SK-N-SH treated with all-trans-retinoic acid at 6 μM for 48 hours (cell line): ENCODE measurements at regions not wholly inside any gene's neighbourhood (a gene's known extent, or its start where the extent isn't known, plus 50 kb on each side); places are given as distances from the start of the nearest gene placed in this dataset.

Experiments
- ATAC-seq: fragments of 200-7000 bp; cut with Tn5 transposase; 3 replicates; pipeline ENCODE4 v1.9.1; 2020; ENCODE audit warnings: mild to moderate bottlenecking, moderate library complexity
- ARNTL ChIP-seq: fragments of 450-650 bp; formaldehyde crosslinking; IDR thresholded peaks from 2 replicates; pipeline ENCODE4 v1.5.0; 2020; ENCODE audit warnings: low read depth, mild to moderate bottlenecking, moderate library complexity, borderline replicate concordance
- BACH2 ChIP-seq: fragments of 250-450 bp; sonication (Bioruptor Pico); IDR thresholded peaks from 2 replicates; pipeline ENCODE4 v1.9.0; 2021; ENCODE audit warnings: mild to moderate bottlenecking, borderline replicate concordance
- CSDC2 ChIP-seq: fragments of 250-450 bp; sonication (Bioruptor Pico); IDR thresholded peaks from 2 replicates; pipeline ENCODE4 v1.5.0; 2020; ENCODE audit warnings: mild to moderate bottlenecking, moderate library complexity
- ESRRG ChIP-seq: fragments of 250-450 bp; sonication (Bioruptor Pico); IDR thresholded peaks from 2 replicates; pipeline ENCODE4 v1.6.1; 2021; ENCODE audit warnings: mild to moderate bottlenecking
- GLIS3 ChIP-seq: fragments of 250-450 bp; sonication (Bioruptor Pico); IDR thresholded peaks from 2 replicates; pipeline ENCODE4 v1.5.0; 2020; ENCODE audit warnings: mild to moderate bottlenecking, moderate library complexity
- OSR1 ChIP-seq: fragments of 250-450 bp; sonication (Bioruptor Pico); IDR thresholded peaks from 2 replicates; pipeline ENCODE4 v1.8.0; 2022; ENCODE audit warnings: moderate library complexity, mild to moderate bottlenecking, inconsistent platforms
- RARB ChIP-seq: fragments of 250-450 bp; sonication (Bioruptor Pico); IDR thresholded peaks from 2 replicates; pipeline ENCODE4 v1.8.0; 2021; ENCODE audit warnings: mild to moderate bottlenecking, moderate library complexity
- SNAI2 ChIP-seq: fragments of 250-450 bp; sonication (Bioruptor Pico); IDR thresholded peaks from 2 replicates; pipeline ENCODE4 v1.5.0; 2020; ENCODE audit warnings: mild to moderate bottlenecking, moderate library complexity
- TCF4 ChIP-seq: fragments of 250-450 bp; sonication (Bioruptor Pico); IDR thresholded peaks from 2 replicates; pipeline ENCODE4 v1.8.0; 2021; ENCODE audit warnings: mild to moderate bottlenecking, moderate library complexity, borderline replicate concordance
- TOX ChIP-seq: fragments of 250-450 bp; sonication (Bioruptor Pico); IDR thresholded peaks from 2 replicates; pipeline ENCODE4 v1.8.0; 2021; ENCODE audit warnings: mild to moderate bottlenecking, moderate library complexity, borderline replicate concordance
- ZC3H10 ChIP-seq: fragments of 250-450 bp; sonication (Bioruptor Pico); IDR thresholded peaks from 2 replicates; pipeline ENCODE4 v1.5.1; 2021; ENCODE audit warnings: mild to moderate bottlenecking, moderate library complexity
- ZFP3 ChIP-seq: fragments of 250-450 bp; sonication (Bioruptor Pico); IDR thresholded peaks from 2 replicates; pipeline ENCODE4 v1.5.0; 2020; ENCODE audit warnings: mild to moderate bottlenecking, moderate library complexity
- ZFP30 ChIP-seq: fragments of 450-650 bp; formaldehyde crosslinking; IDR thresholded peaks from 2 replicates; pipeline ENCODE4 v1.5.0; 2022; ENCODE audit warnings: mild to moderate bottlenecking, moderate library complexity
- ZNF565 ChIP-seq: fragments of 450-650 bp; formaldehyde crosslinking; conservative IDR thresholded peaks from 2 replicates; pipeline ENCODE4 v1.5.0; 2020; ENCODE audit warnings: low read depth, mild to moderate bottlenecking, moderate library complexity
- ZNF70 ChIP-seq: fragments of 450-650 bp; formaldehyde crosslinking; IDR thresholded peaks from 2 replicates; pipeline ENCODE4 v1.5.0; 2020; ENCODE audit warnings: mild to moderate bottlenecking, moderate library complexity
- ZNF8 ChIP-seq: fragments of 450-650 bp; formaldehyde crosslinking; IDR thresholded peaks from 2 replicates; pipeline ENCODE4 v1.5.0; 2020; ENCODE audit warnings: mild to moderate bottlenecking, moderate library complexity
- TF ChIP-seq, protein P1 (sequence below): fragments of 250-450 bp; sonication (Bioruptor Pico); IDR thresholded peaks from 2 replicates; pipeline ENCODE4 v1.8.0; 2021; ENCODE audit warnings: low read depth, mild to moderate bottlenecking, moderate library complexity, borderline replicate concordance
- TF ChIP-seq, protein P2 (sequence below): fragments of 250-450 bp; sonication (Bioruptor Pico); IDR thresholded peaks from 2 replicates; pipeline ENCODE4 v1.5.0; 2020; ENCODE audit warnings: mild to moderate bottlenecking, moderate library complexity
- TF ChIP-seq, protein P3 (sequence below): fragments of 250-450 bp; sonication (Bioruptor Pico); IDR thresholded peaks from 2 replicates; pipeline ENCODE4 v1.5.1; 2021; ENCODE audit warnings: mild to moderate bottlenecking, moderate library complexity
- TF ChIP-seq, protein P4 (sequence below): fragments of 250-450 bp; sonication (Bioruptor Pico); IDR thresholded peaks from 2 replicates; pipeline ENCODE4 v1.5.1; 2020; ENCODE audit warnings: low read depth, mild to moderate bottlenecking, moderate library complexity
- TF ChIP-seq, protein P5 (sequence below): fragments of 250-450 bp; sonication (Bioruptor Pico); IDR thresholded peaks from 2 replicates; pipeline ENCODE4 v1.8.0; 2020; ENCODE audit warnings: mild to moderate bottlenecking, moderate library complexity, borderline replicate concordance

DNA sequence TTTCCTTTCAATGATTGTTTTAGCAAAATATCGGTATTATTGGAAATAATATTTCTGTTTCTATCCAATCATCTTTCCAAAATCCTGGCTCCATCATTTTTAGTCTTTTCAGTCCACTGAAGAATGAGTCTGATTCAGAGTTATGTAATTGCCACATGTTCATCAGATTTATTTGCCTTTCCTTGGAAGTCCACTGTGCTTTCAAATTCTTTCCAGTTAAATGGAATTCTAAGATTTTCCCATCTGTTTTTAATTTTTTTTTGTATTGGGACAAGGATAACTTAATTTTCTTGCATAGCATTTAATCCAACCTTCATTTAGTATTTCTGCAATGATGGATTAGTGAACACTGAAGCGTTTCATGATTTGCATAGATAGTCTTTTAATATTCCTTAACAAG is 521.5 kb upstream of the NRXN1 start:
- no peak for ATAC-seq
- TF ChIP-seq CSDC2 (CRISPR knock-in tag), result no peak
- no peak for TF ChIP-seq BACH2 (CRISPR knock-in tag)
- TF ChIP-seq ARNTL (CRISPR knock-in tag), result no peak
- no peak for TF ChIP-seq ZNF70 (CRISPR knock-in tag)
- no peak for TF ChIP-seq SNAI2 (CRISPR knock-in tag)
- no peak for TF ChIP-seq ESRRG
- no peak for TF ChIP-seq GLIS3 (CRISPR knock-in tag)
- TF ChIP-seq, protein P1, sequence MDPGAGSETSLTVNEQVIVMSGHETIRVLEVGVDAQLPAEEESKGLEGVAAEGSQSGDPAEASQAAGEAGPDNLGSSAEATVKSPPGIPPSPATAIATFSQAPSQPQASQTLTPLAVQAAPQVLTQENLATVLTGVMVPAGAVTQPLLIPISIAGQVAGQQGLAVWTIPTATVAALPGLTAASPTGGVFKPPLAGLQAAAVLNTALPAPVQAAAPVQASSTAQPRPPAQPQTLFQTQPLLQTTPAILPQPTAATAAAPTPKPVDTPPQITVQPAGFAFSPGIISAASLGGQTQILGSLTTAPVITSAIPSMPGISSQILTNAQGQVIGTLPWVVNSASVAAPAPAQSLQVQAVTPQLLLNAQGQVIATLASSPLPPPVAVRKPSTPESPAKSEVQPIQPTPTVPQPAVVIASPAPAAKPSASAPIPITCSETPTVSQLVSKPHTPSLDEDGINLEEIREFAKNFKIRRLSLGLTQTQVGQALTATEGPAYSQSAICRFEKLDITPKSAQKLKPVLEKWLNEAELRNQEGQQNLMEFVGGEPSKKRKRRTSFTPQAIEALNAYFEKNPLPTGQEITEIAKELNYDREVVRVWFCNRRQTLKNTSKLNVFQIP (CRISPR knock-in tag), result no peak

DNA sequence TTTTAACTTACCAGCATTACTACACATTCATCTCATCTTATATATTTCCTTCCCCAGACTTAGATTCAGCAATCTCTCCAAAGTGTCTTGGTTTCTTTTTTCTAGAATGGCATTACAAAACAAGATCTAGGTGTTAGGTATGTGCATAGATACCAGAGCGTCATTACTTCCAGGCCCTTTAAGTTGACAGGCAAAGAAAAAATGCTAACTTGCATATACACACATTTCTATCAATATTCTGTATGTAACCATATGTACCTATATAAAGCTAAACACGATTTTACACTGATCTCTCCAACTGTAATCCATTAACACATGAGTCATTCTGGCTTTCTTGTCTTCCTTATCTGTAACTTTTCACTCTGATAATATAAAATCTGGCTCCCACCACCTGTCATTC is 503.8 kb upstream of the NRXN1 start:
- TF ChIP-seq TCF4 (CRISPR knock-in tag), result peak; percentile 17; the same call in 1 of the 2 replicates
- TF ChIP-seq ZC3H10 (CRISPR knock-in tag), result no peak
- ATAC-seq, result no peak

DNA sequence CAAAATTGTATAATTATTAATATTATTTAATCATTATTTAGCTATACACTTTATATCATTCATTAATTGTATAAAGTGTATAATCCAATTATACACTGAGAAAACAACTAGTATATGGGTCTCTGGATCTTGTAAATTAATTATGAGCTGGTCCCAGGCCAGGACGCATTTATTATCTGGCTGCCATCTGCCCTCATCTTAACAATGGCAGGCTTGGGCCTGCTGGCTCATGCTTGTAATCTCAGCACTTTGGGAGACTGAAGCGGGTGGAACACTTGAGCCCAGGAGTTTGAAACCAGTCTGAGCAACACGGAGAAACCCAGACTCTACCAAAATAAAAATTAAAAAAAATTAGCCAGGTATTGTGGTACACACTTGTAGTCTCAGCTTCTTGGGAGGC is 502.2 kb upstream of the NRXN1 start:
- no peak for ATAC-seq
- TF ChIP-seq BACH2 (CRISPR knock-in tag) (no peak), ZNF70 (CRISPR knock-in tag) (no peak), ZNF565 (CRISPR knock-in tag) (no peak), RARB (CRISPR knock-in tag) (no peak), TOX (CRISPR knock-in tag) (no peak), ZFP30 (CRISPR knock-in tag) (no peak), ZFP3 (CRISPR knock-in tag) (no peak), TCF4 (CRISPR knock-in tag) (no peak), ARNTL (CRISPR knock-in tag) (no peak), CSDC2 (CRISPR knock-in tag) (no peak), OSR1 (CRISPR knock-in tag) (no peak), ZNF8 (CRISPR knock-in tag) (no peak)
- TF ChIP-seq, protein P2, sequence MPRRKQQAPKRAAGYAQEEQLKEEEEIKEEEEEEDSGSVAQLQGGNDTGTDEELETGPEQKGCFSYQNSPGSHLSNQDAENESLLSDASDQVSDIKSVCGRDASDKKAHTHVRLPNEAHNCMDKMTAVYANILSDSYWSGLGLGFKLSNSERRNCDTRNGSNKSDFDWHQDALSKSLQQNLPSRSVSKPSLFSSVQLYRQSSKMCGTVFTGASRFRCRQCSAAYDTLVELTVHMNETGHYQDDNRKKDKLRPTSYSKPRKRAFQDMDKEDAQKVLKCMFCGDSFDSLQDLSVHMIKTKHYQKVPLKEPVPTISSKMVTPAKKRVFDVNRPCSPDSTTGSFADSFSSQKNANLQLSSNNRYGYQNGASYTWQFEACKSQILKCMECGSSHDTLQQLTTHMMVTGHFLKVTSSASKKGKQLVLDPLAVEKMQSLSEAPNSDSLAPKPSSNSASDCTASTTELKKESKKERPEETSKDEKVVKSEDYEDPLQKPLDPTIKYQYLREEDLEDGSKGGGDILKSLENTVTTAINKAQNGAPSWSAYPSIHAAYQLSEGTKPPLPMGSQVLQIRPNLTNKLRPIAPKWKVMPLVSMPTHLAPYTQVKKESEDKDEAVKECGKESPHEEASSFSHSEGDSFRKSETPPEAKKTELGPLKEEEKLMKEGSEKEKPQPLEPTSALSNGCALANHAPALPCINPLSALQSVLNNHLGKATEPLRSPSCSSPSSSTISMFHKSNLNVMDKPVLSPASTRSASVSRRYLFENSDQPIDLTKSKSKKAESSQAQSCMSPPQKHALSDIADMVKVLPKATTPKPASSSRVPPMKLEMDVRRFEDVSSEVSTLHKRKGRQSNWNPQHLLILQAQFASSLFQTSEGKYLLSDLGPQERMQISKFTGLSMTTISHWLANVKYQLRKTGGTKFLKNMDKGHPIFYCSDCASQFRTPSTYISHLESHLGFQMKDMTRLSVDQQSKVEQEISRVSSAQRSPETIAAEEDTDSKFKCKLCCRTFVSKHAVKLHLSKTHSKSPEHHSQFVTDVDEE (CRISPR knock-in tag), result no peak
- TF ChIP-seq, protein P3, sequence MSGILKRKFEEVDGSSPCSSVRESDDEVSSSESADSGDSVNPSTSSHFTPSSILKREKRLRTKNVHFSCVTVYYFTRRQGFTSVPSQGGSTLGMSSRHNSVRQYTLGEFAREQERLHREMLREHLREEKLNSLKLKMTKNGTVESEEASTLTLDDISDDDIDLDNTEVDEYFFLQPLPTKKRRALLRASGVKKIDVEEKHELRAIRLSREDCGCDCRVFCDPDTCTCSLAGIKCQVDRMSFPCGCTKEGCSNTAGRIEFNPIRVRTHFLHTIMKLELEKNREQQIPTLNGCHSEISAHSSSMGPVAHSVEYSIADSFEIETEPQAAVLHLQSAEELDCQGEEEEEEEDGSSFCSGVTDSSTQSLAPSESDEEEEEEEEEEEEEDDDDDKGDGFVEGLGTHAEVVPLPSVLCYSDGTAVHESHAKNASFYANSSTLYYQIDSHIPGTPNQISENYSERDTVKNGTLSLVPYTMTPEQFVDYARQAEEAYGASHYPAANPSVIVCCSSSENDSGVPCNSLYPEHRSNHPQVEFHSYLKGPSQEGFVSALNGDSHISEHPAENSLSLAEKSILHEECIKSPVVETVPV (CRISPR knock-in tag), result no peak
- TF ChIP-seq, protein P4, sequence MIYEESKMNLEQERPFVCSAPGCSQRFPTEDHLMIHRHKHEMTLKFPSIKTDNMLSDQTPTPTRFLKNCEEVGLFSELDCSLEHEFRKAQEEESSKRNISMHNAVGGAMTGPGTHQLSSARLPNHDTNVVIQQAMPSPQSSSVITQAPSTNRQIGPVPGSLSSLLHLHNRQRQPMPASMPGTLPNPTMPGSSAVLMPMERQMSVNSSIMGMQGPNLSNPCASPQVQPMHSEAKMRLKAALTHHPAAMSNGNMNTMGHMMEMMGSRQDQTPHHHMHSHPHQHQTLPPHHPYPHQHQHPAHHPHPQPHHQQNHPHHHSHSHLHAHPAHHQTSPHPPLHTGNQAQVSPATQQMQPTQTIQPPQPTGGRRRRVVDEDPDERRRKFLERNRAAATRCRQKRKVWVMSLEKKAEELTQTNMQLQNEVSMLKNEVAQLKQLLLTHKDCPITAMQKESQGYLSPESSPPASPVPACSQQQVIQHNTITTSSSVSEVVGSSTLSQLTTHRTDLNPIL, result no peak

DNA sequence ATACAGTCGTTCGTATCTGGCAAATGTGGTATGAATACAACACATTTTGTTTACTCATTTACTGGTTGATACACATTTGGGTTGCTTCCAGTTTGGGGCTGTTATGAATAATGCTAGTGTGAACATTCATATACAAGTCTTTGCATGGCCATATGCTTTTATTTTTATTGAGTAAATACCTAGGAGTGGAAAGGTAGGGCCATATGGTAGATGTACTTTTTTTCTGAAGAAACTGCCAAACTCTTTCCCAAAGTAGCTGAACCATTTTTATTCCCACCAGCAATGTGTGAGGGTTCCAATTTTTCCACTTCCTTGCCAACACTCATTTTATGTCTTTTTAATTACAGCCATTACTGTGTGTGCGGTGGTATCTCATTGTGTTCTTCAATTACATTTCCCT is 496.2 kb upstream of the NRXN1 start:
- TF ChIP-seq RARB (CRISPR knock-in tag), result no peak
- TF ChIP-seq, protein P5, sequence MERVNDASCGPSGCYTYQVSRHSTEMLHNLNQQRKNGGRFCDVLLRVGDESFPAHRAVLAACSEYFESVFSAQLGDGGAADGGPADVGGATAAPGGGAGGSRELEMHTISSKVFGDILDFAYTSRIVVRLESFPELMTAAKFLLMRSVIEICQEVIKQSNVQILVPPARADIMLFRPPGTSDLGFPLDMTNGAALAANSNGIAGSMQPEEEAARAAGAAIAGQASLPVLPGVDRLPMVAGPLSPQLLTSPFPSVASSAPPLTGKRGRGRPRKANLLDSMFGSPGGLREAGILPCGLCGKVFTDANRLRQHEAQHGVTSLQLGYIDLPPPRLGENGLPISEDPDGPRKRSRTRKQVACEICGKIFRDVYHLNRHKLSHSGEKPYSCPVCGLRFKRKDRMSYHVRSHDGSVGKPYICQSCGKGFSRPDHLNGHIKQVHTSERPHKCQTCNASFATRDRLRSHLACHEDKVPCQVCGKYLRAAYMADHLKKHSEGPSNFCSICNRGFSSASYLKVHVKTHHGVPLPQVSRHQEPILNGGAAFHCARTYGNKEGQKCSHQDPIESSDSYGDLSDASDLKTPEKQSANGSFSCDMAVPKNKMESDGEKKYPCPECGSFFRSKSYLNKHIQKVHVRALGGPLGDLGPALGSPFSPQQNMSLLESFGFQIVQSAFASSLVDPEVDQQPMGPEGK (CRISPR knock-in tag), result no peak
- TF ChIP-seq GLIS3 (CRISPR knock-in tag), result no peak
- TF ChIP-seq ZNF8 (CRISPR knock-in tag), result no peak
- TF ChIP-seq SNAI2 (CRISPR knock-in tag), result no peak
- no peak for TF ChIP-seq TOX (CRISPR knock-in tag)
- no peak for TF ChIP-seq BACH2 (CRISPR knock-in tag)
- TF ChIP-seq OSR1 (CRISPR knock-in tag), result no peak
- TF ChIP-seq, protein P3 (CRISPR knock-in tag), result no peak
- no peak for ATAC-seq
